Testis (tissue), 2 donors: ENCODE measurements at regions not wholly inside any gene's neighbourhood (a gene's known extent, or its start where the extent isn't known, plus 50 kb on each side); places are given as distances from the start of the nearest gene placed in this dataset.
A peak's percentile ranks its signal among the peaks of the same experiment; 100 is the strongest.

Experiments
- DNase-seq: peaks from one replicate; pipeline ENCODE4 v3.0.0-alpha.2; 2019
- H3K27ac ChIP-seq, 2 donors: fragments of 200-600 bp; sonication (generic); one replicate each; pipeline ENCODE4 v1.5.1; 2019
- H3K27me3 ChIP-seq: fragments of 200-600 bp; sonication (generic); one replicate; pipeline ENCODE4 v1.5.1; 2019
- H3K36me3 ChIP-seq: fragments of 200-600 bp; sonication (generic); one replicate; pipeline ENCODE4 v1.5.1; 2017; ENCODE audit warnings: low read depth; ENCODE audit errors: missing control alignments
- H3K4me1 ChIP-seq: fragments of 200-600 bp; sonication (generic); one replicate; pipeline ENCODE4 v1.5.1; 2019
- H3K4me3 ChIP-seq, 2 donors: fragments of 200-600 bp; sonication (generic); one replicate each; pipeline ENCODE4 v1.5.1; 2017 to 2019
- H3K9me3 ChIP-seq: fragments of 200-600 bp; sonication (generic); one replicate; pipeline ENCODE4 v1.5.1; 2017
- POLR2A ChIP-seq: fragments of 450-650 bp; IDR thresholded peaks from one replicate; pipeline ENCODE4 v1.6.1; 2017; ENCODE audit warnings: antibody characterized with exemption, mild to moderate bottlenecking, moderate library complexity
- WGBS, 2 donors: methylation state at CpG; one replicate each; pipeline ENCODE4 v1.1.5; 2018; 5-methylcytosine and 5-hydroxymethylcytosine counted together
- intact Hi-C: fragments of 100-400 bp; cut with DNase I; formaldehyde crosslinking; loops from one replicate; pipeline ENCODE4 v1.15.1; 2023; ENCODE audit warnings: low total_unique reads
- TF ChIP-seq, protein P1 (sequence below), 3 experiments: fragments of 450-650 bp in 2 of 3; fragments of 200-600 bp in 1 of 3; sonication (generic) in 1 of 3; IDR thresholded peaks; one replicate each; pipeline ENCODE4 v1.5.1; 2016 to 2019; ENCODE audit warnings: antibody characterized with exemption in 3 of 3, mild to moderate bottlenecking in 2 of 3, moderate library complexity in 1 of 3

GRCh38 chr7:136309407-136309806, 332.2 kb upstream of the MTPN start:
- 76 to 78% methylated on average over 1 of the region's 1 CpG for WGBS, 2 donors
- Histone ChIP-seq H3K27me3 (no peaks in the 10 kb centered on the region), H3K27ac (no peak overlapping the region), H3K4me1 (no peaks in the 10 kb centered on the region), H3K9me3 (no peaks in the 10 kb centered on the region), H3K36me3 (no peaks in the 10 kb centered on the region), H3K4me3 (no peak overlapping the region)
- TF ChIP-seq POLR2A = no peak
- TF ChIP-seq, protein P1, sequence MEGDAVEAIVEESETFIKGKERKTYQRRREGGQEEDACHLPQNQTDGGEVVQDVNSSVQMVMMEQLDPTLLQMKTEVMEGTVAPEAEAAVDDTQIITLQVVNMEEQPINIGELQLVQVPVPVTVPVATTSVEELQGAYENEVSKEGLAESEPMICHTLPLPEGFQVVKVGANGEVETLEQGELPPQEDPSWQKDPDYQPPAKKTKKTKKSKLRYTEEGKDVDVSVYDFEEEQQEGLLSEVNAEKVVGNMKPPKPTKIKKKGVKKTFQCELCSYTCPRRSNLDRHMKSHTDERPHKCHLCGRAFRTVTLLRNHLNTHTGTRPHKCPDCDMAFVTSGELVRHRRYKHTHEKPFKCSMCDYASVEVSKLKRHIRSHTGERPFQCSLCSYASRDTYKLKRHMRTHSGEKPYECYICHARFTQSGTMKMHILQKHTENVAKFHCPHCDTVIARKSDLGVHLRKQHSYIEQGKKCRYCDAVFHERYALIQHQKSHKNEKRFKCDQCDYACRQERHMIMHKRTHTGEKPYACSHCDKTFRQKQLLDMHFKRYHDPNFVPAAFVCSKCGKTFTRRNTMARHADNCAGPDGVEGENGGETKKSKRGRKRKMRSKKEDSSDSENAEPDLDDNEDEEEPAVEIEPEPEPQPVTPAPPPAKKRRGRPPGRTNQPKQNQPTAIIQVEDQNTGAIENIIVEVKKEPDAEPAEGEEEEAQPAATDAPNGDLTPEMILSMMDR (IDR thresholded peaks at IDR 0.05) = no peak
- DNase-seq = no peak
- intact Hi-C loops = no loop called here

DNA sequence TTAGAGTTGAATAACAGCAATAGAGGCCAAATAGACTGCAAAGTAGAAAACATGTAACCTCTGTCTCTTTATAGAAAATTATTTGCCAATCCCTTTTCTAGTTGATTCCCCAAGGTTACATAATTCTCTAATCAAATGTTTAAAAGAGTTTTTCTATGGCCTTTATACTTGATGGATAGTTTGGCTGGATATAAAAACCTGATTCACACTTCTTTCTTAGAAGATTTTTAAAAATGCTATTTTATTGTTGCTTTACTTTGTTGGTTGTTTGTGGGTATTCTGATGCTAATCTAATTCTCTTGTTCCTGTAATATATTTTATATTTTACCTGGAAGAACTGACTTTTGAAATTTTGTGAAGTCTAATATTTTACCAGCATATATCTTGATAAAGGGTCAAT, 331.1 kb upstream of the MTPN start:
- H3K36me3 ChIP-seq = no peaks in the 10 kb centered on the region
- H3K4me1 ChIP-seq = peaks cover 7% of the 10 kb centered on the region
- DNase-seq = no peak
- no peak overlapping the region for H3K4me3 ChIP-seq
- no peak for TF ChIP-seq POLR2A
- TF ChIP-seq, protein P1 (IDR thresholded peaks at IDR 0.05) = no peak
- no peaks in the 10 kb centered on the region for H3K9me3 ChIP-seq
- intact Hi-C loops = no loop called here
- no peaks in the 10 kb centered on the region for H3K27me3 ChIP-seq
- no peak overlapping the region for H3K27ac ChIP-seq

- TF ChIP-seq, protein P1 (IDR thresholded peaks at IDR 0.05) = no peak
- no peak for TF ChIP-seq POLR2A
- peak; percentile 71 for DNase-seq
- Histone ChIP-seq H3K4me1 (peaks cover 7% of the 10 kb centered on the region), H3K36me3 (no peaks in the 10 kb centered on the region), H3K27ac (peak overlapping the region; percentile 59 to 76), H3K4me3 (no peak overlapping the region), H3K27me3 (no peaks in the 10 kb centered on the region), H3K9me3 (no peaks in the 10 kb centered on the region)
- intact Hi-C loops = no loop called here
- 63 to 72% methylated on average over 2 of the region's 2 CpGs for WGBS, 2 donors
Observed at GRCh38 chr7:136303162-136303561, 326.0 kb upstream of the MTPN start.

GRCh38 chr7:136302049-136302448, 324.9 kb upstream of the MTPN start:
- no peaks in the 10 kb centered on the region for H3K36me3 ChIP-seq
- intact Hi-C loops = no loop called here
- H3K4me3 ChIP-seq = no peak overlapping the region
- H3K27me3 ChIP-seq = no peaks in the 10 kb centered on the region
- TF ChIP-seq, protein P1 (IDR thresholded peaks at IDR 0.05) = no peak
- no peak for TF ChIP-seq POLR2A
- WGBS, 2 donors = 39 to 47% methylated on average over 1 of the region's 1 CpG
- H3K27ac ChIP-seq = peak overlapping the region; percentile 59 to 76
- H3K4me1 ChIP-seq = peaks cover 7% of the 10 kb centered on the region
- DNase-seq = no peak
- no peaks in the 10 kb centered on the region for H3K9me3 ChIP-seq

GRCh38 chr7:136294977-136295376, 317.8 kb upstream of the MTPN start:
- Histone ChIP-seq H3K4me1 (no peaks in the 10 kb centered on the region), H3K36me3 (no peaks in the 10 kb centered on the region), H3K27me3 (no peaks in the 10 kb centered on the region), H3K4me3 (no peak overlapping the region), H3K9me3 (no peaks in the 10 kb centered on the region), H3K27ac (no peak overlapping the region)
- 96 to 100% methylated on average over 1 of the region's 1 CpG for WGBS, 2 donors
- no peak for TF ChIP-seq POLR2A
- TF ChIP-seq, protein P1 (IDR thresholded peaks at IDR 0.05) = no peak
- intact Hi-C loops = no loop called here
- DNase-seq = no peak
